ENCODE measurements at regions not wholly inside any gene's neighbourhood (a gene's known extent, or its start where the extent isn't known, plus 50 kb on each side); places are given as distances from the start of the nearest gene placed in this dataset.
"Not testable (repeated sequence)": the region's sequence is repeated elsewhere in the genome, so short reads cannot be mapped to it uniquely, and the experiment has no call there.

DNA sequence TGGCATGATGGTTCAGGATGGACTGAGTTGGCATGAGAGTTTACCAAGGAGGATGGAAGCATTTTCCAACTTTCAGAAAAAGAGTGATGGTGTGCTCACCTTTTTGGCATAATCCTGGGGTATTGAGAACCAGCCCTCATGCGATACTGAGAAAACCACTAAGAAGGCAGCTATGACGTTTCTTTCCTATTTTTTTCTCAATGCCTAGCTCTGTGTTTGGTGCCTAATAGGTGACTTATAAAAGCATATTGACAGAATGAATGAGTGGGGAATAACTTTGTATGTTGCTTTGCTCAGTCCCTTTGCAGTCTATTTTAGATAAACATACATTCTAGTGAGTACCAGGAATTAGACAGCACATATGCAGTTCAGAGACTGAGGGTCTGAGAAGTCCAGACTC, 816.3 kb downstream of the DHX35 start:
- no peak for DNase-seq (ENCODE audit: low read depth, low spot score)

DNA sequence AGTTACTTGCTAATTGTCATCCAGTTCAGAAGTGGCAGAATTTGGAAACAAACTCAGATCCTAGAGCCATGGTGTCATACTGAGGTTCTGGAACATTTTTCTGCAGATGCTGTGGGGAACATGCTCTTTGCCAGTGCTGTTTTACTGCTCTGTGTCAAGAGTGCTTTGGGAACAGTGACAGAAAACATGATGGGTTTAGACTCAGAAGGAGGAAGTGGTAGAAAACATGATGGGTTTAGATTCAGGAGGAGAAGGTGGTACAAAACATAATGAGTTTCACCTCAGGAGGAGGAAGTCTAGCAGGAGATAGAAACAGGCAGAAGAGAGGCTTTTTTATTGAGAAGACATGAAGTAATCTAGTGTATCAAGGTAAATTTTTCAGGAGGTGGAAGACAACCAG, 815.5 kb downstream of the DHX35 start:
- DNase-seq (ENCODE audit: low read depth, low spot score): no peak

DNA sequence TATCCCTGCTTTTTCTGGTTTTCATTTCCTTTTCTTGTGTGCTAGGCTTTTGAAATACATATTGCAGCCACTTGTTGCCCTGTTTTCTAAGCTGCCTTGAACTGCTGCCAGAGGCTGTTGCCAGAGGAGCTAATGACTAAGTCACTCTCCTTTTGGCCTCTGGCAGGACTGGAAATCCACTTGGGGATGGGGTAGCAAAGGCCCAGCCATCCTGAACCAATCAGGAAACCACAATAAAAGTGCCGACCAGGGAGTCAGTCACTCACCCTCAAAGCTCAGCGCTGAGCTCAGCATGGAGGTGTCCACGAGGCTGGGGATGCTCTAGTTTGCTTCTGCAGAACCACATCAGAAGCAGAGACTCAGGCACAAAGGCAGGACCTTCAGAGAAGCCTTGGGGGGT, 813.0 kb downstream of the DHX35 start:
- DNase-seq (ENCODE audit: low read depth, low spot score): no peak

DNA sequence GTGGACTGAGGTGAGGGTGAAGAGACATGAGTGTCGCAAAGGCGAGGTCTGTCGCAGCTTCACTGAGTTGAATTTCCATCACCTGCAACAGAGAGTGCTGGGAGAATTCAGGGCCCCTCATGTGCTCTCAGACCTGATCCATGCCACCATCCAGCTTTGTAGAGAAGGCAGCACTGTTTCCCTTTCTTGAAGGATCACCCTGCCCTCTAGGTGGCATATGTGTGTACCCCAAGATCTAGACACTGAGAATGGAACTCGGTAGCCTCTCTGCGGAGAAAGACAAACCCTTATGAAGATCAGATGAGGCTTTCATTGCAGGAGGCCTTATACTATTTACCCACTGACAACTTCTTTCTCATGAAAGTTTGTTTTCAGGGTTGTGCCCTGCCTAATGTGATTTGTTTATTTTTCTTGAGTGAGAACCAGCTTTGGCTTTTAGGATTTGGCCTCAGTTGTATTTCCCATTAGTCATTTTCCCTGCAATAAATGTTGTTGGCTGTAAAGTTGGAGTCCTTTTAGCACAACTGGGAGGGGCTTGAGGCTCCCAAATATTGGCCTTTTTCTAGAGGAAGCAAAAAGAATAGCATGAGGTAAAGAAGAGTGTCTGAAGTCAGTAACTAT, 811.3 kb downstream of the DHX35 start:
- DNase-seq (ENCODE audit: low read depth, low spot score): no peak

DNA sequence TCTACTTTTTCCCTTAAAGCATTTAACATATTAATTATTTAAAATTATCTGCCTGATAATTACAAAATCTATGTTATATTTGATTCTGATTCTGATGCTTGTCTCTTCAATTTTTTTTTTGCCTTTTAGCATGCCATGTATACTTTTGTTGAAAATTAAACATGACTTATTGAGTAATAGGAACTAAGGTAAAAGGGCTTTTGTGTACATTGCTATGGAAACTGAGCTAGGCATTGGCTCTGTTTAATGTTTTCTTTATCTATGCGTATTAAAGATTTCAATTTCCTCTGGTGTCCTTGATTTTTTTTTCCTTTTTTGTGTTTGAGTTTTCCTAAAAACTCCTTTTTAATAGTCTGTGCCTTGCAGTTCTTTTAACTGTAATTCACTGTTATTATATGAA, 805.2 kb downstream of the DHX35 start:
- DNase-seq (ENCODE audit: low read depth, low spot score): no peak

DNA sequence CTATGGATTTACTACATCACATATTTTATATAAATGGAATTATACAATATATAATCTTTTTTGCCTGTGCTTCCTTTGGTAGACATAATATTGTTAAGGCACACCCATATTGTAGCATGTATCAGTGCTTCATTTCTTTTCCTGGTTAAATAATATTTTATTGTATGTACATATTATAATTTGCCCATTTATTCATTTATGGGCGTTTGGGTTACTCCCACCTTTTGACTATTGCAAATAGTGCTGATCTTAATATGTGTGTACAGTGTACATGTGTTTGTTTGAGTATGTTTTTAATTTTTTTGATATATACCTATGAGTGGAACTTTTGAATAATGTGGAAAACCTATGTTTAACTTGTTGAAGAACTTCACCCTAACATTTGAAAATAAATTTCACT, 804.2 kb downstream of the DHX35 start:
- no peak for DNase-seq (ENCODE audit: low read depth, low spot score)

DNA sequence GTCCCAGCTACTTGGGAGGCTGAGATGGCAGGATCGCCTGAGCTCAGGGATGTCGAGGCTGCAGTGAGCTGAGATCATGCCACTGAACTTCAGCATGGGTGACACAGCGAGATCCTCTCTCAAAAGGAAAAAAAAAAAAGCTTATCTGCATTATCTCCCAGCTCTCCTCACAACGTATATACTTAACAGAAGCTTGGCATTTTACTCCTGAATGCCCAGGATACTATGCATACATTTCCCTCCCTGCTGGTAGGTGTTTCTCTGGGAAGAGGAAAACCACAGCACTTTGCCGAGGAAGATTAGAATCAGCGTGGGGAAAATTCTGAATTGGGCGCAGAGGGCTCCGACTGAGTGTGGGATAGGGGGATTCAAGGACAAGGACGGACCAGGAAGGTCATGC, 800.6 kb downstream of the DHX35 start:
- no peak for DNase-seq (ENCODE audit: low read depth, low spot score)

DNA sequence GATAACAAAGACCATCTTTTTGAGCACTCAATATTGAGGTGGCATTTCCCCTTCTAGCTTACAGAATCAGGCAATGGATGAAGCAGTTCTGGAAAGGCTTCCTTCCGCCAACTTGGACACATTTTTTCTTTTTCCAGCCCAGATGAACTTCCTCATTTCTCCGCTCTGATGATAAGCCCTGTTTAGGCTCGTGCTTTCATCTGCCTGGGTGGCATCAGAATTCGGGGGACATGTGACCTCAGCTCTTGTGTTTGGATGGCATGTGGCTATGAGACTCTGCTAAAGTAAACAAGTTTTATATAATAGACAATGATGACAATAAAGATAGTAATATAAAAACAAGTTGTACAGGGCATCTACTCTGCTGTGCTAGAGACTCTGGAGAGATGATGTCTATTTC, 796.7 kb downstream of the DHX35 start:
- no peak for DNase-seq (ENCODE audit: low read depth, low spot score)

DNA sequence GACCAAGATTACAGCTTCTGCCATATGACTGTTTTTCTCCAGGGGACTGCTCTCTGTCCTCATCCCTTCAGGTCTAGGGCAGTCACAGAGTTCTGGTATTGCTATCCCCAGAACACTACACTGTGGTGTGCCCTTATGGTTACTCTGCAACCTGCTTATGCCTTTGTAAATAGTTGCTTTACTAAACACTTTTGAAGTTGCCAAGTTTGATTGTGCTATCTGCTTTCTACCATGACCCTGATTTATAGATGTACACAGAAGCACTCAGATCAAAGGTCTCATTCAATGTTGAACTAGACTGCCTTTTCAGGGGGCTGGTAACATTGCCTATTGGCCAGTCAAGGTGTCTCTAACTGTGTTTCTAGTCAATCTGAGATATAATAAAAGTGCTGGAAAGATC, 794.7 kb downstream of the DHX35 start:
- no peak for DNase-seq (ENCODE audit: low read depth, low spot score)

DNA sequence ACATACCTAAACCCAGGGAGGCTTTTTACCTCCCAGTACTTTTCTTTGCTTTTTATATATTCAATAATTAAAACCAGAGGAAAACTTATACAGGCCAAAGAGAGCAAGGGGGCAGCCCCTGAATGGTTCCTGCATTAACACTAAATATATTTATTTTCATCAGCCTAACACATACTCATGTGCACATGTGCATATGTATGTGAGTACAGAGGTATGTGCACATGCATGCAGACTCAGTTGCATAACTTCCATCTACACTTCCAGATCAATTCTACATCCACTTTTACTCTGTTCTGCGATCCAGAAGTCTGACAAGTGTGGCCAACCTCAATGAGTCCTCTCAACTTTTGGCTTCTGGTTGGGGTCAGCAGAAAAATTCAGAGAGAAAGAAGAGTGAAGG, 794.2 kb downstream of the DHX35 start:
- no peak for DNase-seq (ENCODE audit: low read depth, low spot score)

DNA sequence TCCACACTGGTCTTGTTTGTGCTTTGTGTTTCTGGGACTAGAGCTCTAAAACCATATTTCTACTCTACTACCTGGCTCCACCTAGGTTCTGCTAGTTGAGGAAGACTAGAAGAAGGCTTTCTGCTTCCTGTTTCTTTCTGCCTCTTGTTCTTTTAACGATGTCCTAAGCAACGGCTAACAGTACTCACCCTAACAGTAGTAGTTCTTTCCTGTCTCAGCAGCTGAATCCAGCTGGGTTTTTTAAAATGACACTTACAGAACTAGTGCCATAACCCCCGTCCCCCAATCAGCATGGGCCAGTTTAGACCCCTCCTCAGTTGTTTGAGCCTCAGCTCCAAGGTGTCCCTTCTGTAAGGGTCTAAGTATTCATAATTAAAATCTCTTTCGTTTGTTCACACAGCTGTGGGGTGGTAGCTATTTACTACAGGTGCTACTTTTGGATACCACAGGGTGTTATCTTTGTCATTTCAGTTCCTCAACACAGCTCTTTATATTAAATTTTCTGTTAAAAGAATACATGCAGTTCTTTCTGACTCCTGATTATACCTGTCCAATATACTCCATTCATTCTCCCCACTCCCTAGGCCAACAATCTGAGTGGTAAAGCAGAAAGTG, 790.2 kb downstream of the DHX35 start:
- no peak for DNase-seq (ENCODE audit: low read depth, low spot score)

DNA sequence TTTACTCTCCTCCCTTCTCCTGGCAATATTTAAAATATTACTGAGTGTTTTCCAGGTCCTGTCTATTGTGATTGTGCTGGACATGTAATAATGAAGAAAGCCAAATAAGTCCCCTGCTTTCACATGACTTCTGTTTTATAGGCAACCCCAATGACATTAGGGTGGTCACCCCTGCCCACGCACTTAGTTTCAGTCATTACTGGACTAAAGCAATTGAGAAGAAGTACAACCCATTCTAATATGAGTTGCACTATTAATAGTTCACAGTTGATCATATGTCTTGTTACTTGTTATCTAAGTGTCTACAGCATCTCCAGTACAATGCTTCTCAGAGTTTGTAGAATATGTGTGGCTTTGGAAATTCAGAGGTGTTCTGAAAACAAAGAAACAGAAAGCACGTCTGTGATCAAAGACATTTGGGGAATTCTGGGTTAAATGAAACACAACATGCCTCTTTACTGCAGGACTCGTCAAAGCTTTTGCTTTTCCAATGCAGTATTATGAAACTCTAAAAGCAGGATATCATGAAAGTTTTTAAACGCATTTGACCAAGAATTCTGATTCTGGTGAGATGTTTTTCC, 789.5 kb downstream of the DHX35 start:
- DNase-seq (ENCODE audit: low read depth, low spot score): no peak

DNA sequence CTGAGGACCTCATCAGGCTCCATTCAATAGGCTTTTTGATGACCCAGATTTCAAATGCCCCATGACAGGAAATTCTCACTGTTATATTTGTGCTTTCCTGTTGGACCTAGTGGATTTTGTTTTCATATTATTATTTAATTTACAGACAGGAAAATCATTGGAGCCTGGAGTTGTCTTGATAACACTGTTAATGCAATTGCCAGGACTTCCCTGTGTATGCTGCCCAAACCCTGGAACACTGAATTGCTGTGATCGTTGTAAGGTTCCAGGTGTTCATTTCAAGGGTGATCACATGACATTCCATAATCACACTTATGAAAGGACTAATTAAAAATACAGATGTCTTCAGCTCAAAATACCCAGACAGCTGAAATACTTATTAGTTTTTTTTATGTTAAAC, 783.2 kb downstream of the DHX35 start:
- no peak for DNase-seq (ENCODE audit: low read depth, low spot score)

DNA sequence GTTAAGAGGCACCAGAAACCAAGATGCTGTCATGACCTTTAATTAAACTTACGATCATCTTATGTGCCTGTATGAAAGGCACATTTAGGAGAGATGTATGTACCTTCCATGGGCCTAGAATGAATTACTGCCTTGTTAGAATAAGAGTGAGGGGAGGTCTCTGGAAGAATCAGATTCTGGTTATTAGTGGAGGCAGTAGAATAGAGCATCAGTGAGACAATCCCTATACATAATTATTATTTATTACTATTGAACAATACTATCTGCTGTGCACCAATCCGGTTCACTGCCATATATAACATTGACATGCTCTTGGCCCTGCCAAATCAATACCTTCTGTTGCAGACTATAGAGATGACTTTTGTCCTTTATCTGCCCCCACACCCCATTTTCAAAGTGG, 776.5 kb downstream of the DHX35 start:
- no peak for DNase-seq (ENCODE audit: low read depth, low spot score)

DNA sequence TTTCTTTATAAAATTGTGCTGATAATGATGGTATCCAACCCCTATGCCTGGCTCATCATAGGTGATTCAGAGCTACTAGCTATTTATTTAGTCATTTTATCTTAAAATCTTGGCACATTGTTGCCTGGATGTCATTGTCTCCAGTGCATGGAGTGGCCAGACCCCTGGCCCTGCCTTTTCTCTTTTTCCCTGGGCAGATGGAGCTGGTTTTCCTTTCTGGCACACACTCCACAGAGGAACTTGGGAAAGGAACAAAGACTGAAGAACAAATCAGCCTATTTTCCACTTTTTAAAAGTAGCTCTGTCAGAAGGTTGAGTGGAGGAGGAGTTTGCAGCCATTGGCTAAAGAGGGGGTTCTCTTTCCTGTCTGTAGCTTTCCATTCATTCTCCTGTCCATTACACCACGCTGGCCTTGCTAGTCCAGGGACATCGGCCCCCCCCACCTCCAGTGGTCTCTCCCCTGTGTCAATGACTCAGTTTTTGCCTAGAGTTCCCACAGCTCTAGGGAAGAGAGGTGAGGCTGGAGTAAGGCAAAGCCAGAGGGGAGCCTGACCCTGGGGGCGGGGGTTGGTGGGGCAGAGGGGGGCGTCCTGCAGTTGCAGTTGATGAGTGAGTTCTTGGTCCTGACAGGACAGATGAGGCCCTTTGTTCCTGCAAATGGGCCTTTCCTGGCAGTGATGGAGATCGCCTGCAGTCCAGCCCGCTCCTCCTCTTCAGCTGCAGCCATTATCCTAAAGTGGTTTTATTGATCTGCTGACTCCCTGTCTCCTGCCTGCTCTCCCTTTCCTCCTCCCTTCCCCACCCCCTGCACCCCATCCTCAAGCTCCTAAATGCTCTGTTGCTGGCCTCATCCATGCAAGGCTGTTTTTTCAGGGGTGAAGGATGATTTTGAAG, 774.5 kb downstream of the DHX35 start:
- no peak for DNase-seq (ENCODE audit: low read depth, low spot score)

DNA sequence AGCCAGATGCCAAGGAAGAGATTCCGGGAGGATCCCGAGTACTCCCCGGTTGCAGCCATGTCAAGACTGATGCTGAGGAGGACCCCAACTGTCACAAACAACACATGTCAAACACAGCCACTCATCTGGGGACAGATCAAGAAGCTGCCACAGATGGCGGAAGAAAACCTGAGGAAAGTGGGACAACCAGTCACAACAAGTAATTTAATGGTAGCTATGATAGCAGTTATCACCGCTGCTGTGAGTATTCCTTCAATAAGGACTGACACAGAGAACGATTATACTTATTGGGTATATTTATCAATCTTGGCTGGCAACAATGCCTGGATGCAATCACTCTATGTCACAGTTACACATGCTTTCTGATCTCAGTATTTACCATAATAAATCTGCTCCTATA, 763.4 kb downstream of the DHX35 start:
- DNase-seq (ENCODE audit: low read depth, low spot score): not testable (repeated sequence)

DNA sequence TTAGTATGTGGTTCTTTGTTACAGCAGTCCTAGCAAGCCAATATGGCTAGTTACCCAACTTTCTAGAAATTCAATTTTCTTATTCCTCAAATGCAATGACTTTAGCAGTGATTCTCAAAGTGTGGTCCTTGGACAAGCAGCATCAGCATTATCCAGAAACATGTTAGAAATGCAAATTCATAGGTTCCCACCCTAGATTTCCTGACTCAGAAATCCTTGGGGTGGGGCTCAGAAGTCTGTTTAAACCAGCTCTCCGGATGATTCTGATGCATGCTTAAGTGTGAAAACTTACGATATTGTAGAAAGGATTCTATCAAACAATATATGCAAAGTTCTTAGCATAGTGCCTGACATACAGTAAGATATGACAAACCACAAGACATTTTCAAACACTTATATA, 757.1 kb downstream of the DHX35 start:
- no peak for DNase-seq (ENCODE audit: low read depth, low spot score)

DNA sequence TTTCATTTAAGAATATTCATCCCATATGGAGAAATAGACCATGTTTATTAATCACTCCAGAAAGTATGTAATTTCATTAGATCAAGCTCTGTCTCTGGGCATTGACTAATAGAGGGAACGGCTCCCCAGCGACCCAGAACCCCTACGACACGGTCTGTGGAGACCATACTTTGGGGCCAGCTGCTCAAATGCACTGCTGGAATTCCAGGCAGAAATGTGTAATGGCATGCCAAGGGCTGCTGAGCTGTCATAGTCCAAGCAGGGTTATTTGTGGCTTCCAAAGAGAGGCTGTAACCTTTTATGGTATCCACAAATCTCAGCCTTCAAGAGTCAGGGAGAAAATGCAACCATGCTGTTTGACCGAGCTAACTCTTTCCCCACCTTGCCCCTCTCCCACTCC, 755.8 kb downstream of the DHX35 start:
- no peak for DNase-seq (ENCODE audit: low read depth, low spot score)

DNA sequence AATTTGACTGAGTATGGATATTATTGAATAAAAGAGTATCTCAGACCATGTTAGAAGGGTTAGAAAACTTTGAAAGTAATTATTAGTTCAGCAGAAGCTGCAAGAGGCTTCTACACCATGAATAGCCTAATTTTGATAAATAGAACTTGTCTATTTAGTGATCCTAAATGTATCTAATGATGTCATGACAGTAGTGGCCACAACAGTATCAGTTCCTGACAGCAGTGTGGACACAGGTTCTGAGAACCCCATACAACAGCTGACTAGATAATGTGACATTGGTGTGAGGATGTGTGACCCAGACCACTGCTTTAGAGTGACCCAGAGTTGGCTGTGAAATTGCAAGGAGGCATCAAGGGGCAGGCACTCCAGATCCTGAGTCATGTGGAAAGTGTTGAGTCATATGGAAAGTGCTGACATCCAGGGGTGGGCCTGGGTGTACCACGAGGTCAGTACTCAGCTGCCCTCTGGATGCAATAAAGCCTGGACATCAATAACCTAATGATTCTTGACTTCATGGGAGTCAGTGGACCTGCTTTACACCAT, 754.7 kb downstream of the DHX35 start:
- DNase-seq (ENCODE audit: low read depth, low spot score): no peak

DNA sequence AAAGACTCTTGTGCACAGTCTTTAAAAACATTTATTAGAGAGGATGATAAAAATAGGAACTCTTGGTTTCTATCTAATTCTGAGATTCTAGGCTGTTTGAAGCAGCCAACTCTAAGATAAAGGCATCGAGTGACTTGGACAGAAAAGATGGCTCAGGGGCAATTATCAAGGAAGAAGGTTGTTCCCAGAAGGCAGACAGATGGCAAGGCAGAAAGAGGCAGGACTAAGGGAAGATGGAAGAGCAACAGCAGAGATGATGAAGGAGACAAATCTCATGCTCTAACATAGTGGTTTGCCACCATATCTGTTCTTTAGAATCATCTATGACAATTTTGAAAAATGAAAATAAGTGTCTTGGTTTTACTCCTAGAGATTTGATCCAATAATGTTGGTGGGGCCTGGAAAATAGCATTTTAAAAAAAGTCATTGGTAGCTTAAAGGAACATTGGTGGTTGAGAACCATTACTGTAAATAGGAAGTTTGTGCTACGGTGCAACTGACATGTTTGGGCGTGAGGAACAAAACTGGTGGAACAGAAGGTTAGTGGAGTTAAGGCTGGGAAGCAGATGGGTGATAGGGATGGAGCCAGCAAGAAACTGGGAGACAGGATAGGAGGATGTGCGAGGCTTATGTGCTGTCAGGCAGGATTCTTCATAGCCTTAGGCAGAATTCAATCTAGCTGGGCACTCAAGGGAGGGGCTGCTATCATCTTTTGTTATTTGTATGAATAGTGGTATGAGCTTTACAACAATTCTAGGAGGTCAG, 751.1 kb downstream of the DHX35 start:
- DNase-seq (ENCODE audit: low read depth, low spot score): no peak

DNA sequence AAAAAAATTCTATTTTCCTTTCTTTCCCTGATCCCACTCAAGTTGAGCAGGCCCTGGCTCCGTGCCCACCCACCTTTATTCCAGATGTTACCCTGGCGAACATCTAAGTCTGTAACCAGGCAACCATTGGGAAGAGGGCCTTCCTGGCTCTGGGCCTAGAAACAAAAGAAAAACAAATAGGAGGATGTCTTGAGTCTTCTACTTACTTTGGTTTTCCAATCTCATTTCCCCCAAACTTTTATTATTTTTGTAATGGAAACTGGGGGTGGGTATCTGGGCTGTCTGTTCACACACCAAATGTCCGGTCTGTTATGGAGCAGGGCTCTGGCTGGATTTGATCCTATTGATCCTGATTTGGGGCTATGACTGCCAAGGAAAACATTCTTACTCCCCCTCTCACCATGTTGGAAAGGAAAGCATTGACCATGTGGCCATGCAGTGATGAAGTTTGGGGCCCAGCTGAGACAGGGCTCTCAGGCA, 744.1 kb downstream of the DHX35 start:
- DNase-seq (ENCODE audit: low read depth, low spot score): no peak
